B cell (primary cell): ENCODE measurements at regions not wholly inside any gene's neighbourhood (a gene's known extent, or its start where the extent isn't known, plus 50 kb on each side); places are given as distances from the start of the nearest gene placed in this dataset.

ENCODE experiments used
- ATAC-seq: fragments of 200-7000 bp; cut with Tn5 transposase; one replicate; pipeline ENCODE4 v1.10.0; 2021; ENCODE audit warnings: low read depth, mild to moderate bottlenecking, moderate number of reproducible peaks, moderate library complexity
- CTCF ChIA-PET: fragments of 350-600 bp; sonication (Branson Sonifier 250); formaldehyde crosslinking; loops from one replicate; lab custom pipeline; 2021; ENCODE audit warnings: antibody characterized with exemption, inconsistent platforms; lab: Charles Lee
- POLR2A ChIA-PET: fragments of 350-600 bp; sonication (Branson Sonifier 250); formaldehyde crosslinking; loops from one replicate; lab custom pipeline; 2021; ENCODE audit warnings: antibody characterized with exemption; lab: Charles Lee
- DNase-seq: peaks from one replicate; pipeline ENCODE4 v3.0.0; 2013
- H2AFZ ChIP-seq: 2 replicates; pipeline ENCODE4 v1.6.1; 2012; ENCODE audit warnings: mild to moderate bottlenecking, low read depth, low read length; ENCODE audit not compliant: insufficient read depth, poor library complexity, severe bottlenecking
- H3K27ac ChIP-seq, 2 donors: 1 replicate in 1 of 2; 2 replicates in 1 of 2; pipeline ENCODE4 v1.5.1; 2012 to 2013; ENCODE audit warnings: low read length in 2 of 2, mild to moderate bottlenecking in 2 of 2, moderate library complexity in 1 of 2
- H3K27me3 ChIP-seq, 4 experiments: fragments of 200-600 bp in 1 of 4; sonication (generic) in 1 of 4; replicated peaks in 1 of 4; 1 replicate in 2 of 4; 2 replicates in 2 of 4; pipeline versions ENCODE4 v1.6.1 to v1.7.0; 2013 to 2016; ENCODE audit warnings: low read length in 3 of 4, mild to moderate bottlenecking in 2 of 4, mixed read lengths in 1 of 4, moderate library complexity in 1 of 4; ENCODE audit not compliant: insufficient read depth in 4 of 4, control insufficient read depth in 3 of 4; ENCODE audit errors: control extremely low read depth in 1 of 4
- H3K36me3 ChIP-seq, 2 experiments: replicated peaks in 1 of 2; 1 replicate in 1 of 2; 2 replicates in 1 of 2; pipeline versions ENCODE4 v1.6.1 to v1.7.1; 2013; ENCODE audit warnings: low read length in 1 of 2; ENCODE audit not compliant: insufficient read depth in 2 of 2, control insufficient read depth in 1 of 2; ENCODE audit errors: control extremely low read depth in 1 of 2, extremely low read depth in 1 of 2
- H3K4me1 ChIP-seq, 2 donors: fragments of 200-600 bp in 1 of 2; sonication (generic) in 1 of 2; 1 replicate in 1 of 2; 2 replicates in 1 of 2; pipeline versions ENCODE4 v1.5.1 to v1.6.1; 2013 to 2017; ENCODE audit warnings: low read length in 2 of 2; ENCODE audit not compliant: control insufficient read depth in 2 of 2, insufficient read depth in 2 of 2
- H3K4me2 ChIP-seq: replicated peaks from 2 replicates; pipeline ENCODE3; 2012; ENCODE audit warnings: mild to moderate bottlenecking, low read depth, low read length; ENCODE audit not compliant: poor library complexity, severe bottlenecking
- H3K4me3 ChIP-seq, 5 experiments: fragments of 200-600 bp in 1 of 5; sonication (generic) in 1 of 5; 1 replicate in 3 of 5; 2 replicates in 2 of 5; pipeline versions ENCODE4 v1.5.1 to v1.7.0; 2011 to 2016; ENCODE audit warnings: low read length in 4 of 5, mild to moderate bottlenecking in 4 of 5, low read depth in 2 of 5, control low read depth in 1 of 5, moderate library complexity in 1 of 5; ENCODE audit not compliant: insufficient read depth in 1 of 5; ENCODE audit errors: control extremely low read depth in 1 of 5, extremely low read depth in 1 of 5
- H3K79me2 ChIP-seq: fragments of 200-600 bp; sonication (generic); one replicate; pipeline ENCODE4 v1.6.0; 2016; ENCODE audit warnings: low read length; ENCODE audit not compliant: control insufficient read depth, insufficient read depth
- H3K9ac ChIP-seq: fragments of 200-600 bp; sonication (generic); 2 replicates; pipeline ENCODE4 v1.6.1; 2017; ENCODE audit warnings: mild to moderate bottlenecking, low read length, moderate library complexity
- H3K9me3 ChIP-seq, 3 donors: one replicate each; pipeline versions ENCODE4 v1.6.1 to v1.7.1; 2013; ENCODE audit warnings: low read length in 2 of 3; ENCODE audit not compliant: control insufficient read depth in 2 of 3, insufficient read depth in 1 of 3; ENCODE audit errors: control extremely low read depth in 1 of 3
- H4K20me1 ChIP-seq: 2 replicates; pipeline ENCODE4 v1.6.0; 2012; ENCODE audit warnings: mild to moderate bottlenecking, low read length; ENCODE audit not compliant: insufficient read depth, control insufficient read depth, poor library complexity, severe bottlenecking
- H3K27ac Mint-ChIP-seq: one replicate; pipeline ENCODE4 v1.8.0; 2021; ENCODE audit warnings: mixed read lengths
- H3K27me3 Mint-ChIP-seq: one replicate; pipeline ENCODE4 v1.8.0; 2021; ENCODE audit warnings: mixed read lengths
- H3K4me1 Mint-ChIP-seq: one replicate; pipeline ENCODE4 v1.8.0; 2021; ENCODE audit warnings: mixed read lengths
- H3K4me3 Mint-ChIP-seq: one replicate; pipeline ENCODE4 v1.8.0; 2021; ENCODE audit warnings: mixed read lengths
- H3K9me3 Mint-ChIP-seq: one replicate; pipeline ENCODE4 v1.8.0; 2022; ENCODE audit warnings: mixed read lengths; ENCODE audit not compliant: insufficient read depth
- EZH2 ChIP-seq: IDR thresholded peaks from 2 replicates; pipeline ENCODE4 v1.6.1; 2012; ENCODE audit warnings: borderline replicate concordance, low read depth, mild to moderate bottlenecking, moderate library complexity, low read length; ENCODE audit not compliant: insufficient read depth, poor library complexity, severe bottlenecking
- WGBS: methylation state at CpG from one replicate; pipeline ENCODE4 v1.1.5; 2013; ENCODE audit warnings: missing lambda C conversion rate; ENCODE audit not compliant: insufficient coverage; 5-methylcytosine and 5-hydroxymethylcytosine counted together
- intact Hi-C: fragments of 100-400 bp; cut with micrococcal nuclease; formaldehyde crosslinking; loops from one replicate; pipeline ENCODE4 v1.10.0; 2022
- TF ChIP-seq, protein P1 (sequence below): fragments of 200-600 bp; IDR thresholded peaks from one replicate; pipeline ENCODE4 v1.8.0; 2022; ENCODE audit warnings: antibody characterized with exemption, mild to moderate bottlenecking

DNA sequence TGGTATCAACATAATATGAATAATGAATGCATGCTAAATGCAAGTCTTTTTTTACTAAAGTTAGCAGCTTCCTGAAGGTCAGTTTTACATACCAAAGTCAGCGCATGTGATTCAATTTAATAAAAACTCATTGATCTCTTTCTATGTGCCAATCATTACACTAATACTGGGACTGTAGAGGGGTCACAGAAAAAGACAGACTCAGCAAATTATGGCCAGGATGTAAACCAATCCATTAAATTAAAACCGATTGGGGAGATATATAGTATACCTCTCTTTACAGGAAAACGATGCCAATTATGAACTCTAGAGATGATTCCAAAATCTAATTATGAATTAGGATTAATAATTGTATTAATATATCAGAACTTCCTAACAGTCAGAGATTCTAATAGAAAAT, 624.4 kb upstream of the PCDH20 start:
- ATAC-seq, result no peak
- TF ChIP-seq, protein P1, sequence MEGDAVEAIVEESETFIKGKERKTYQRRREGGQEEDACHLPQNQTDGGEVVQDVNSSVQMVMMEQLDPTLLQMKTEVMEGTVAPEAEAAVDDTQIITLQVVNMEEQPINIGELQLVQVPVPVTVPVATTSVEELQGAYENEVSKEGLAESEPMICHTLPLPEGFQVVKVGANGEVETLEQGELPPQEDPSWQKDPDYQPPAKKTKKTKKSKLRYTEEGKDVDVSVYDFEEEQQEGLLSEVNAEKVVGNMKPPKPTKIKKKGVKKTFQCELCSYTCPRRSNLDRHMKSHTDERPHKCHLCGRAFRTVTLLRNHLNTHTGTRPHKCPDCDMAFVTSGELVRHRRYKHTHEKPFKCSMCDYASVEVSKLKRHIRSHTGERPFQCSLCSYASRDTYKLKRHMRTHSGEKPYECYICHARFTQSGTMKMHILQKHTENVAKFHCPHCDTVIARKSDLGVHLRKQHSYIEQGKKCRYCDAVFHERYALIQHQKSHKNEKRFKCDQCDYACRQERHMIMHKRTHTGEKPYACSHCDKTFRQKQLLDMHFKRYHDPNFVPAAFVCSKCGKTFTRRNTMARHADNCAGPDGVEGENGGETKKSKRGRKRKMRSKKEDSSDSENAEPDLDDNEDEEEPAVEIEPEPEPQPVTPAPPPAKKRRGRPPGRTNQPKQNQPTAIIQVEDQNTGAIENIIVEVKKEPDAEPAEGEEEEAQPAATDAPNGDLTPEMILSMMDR, result no peak
- TF ChIP-seq EZH2, result no peak
- intact Hi-C loops, result no loop called here
- H3K36me3 ChIP-seq, result no peaks in the 10 kb centered on the region
- ChIA-PET POLR2A (no interaction called here), CTCF (no interaction called here)
- H3K4me3 ChIP-seq, result no peak overlapping the region
- H3K9me3 ChIP-seq, result no peaks in the 10 kb centered on the region
- no peaks in the 10 kb centered on the region for H3K4me1 ChIP-seq
- H3K79me2 ChIP-seq, result no peaks in the 10 kb centered on the region
- no peaks in the 10 kb centered on the region for H3K9me3 Mint-ChIP-seq
- no peak for DNase-seq
- H3K27me3 ChIP-seq, result no peaks in the 10 kb centered on the region
- no peaks in the 10 kb centered on the region for H3K27me3 Mint-ChIP-seq
- H3K9ac ChIP-seq, result no peak overlapping the region
- H2AFZ ChIP-seq, result no peak overlapping the region
- H3K4me1 Mint-ChIP-seq, result no peaks in the 10 kb centered on the region
- no peak overlapping the region for H3K4me2 ChIP-seq
- no CpG with 5 or more reads among the region's 3 CpGs for WGBS
- H3K4me3 Mint-ChIP-seq, result no peak overlapping the region
- H3K27ac Mint-ChIP-seq, result no peak overlapping the region
- no peak overlapping the region for H3K27ac ChIP-seq
- no peaks in the 10 kb centered on the region for H4K20me1 ChIP-seq

DNA sequence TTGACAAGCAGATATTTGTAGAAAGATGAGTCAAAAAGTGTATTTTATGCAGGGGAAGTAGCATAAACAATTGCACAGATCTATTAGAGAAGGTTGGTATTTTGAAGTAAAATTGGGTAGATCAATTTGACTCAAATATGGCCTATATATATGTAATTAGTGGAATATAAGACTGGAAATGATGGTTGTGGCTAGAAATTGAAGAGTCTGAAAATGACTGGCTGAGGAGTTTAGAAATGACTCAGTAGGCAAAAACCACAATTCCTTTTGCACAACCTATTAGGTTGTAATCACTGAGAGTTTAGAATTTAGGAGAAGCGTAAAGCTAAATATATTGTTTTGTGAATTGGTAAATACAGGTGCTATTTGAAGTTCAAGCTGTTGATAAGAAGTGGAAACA, 622.6 kb upstream of the PCDH20 start:
- H3K27ac ChIP-seq, result no peak overlapping the region
- no peaks in the 10 kb centered on the region for H3K27me3 ChIP-seq
- no peaks in the 10 kb centered on the region for H3K36me3 ChIP-seq
- H2AFZ ChIP-seq, result no peak overlapping the region
- H4K20me1 ChIP-seq, result no peaks in the 10 kb centered on the region
- H3K27me3 Mint-ChIP-seq, result no peaks in the 10 kb centered on the region
- no peak overlapping the region for H3K4me3 Mint-ChIP-seq
- ATAC-seq, result no peak
- intact Hi-C loops, result no loop called here
- H3K4me3 ChIP-seq, result no peak overlapping the region
- no peak overlapping the region for H3K27ac Mint-ChIP-seq
- WGBS, result 71% methylated on average over 1 of the region's 1 CpG
- no peak overlapping the region for H3K4me2 ChIP-seq
- H3K4me1 ChIP-seq, result no peaks in the 10 kb centered on the region
- CTCF ChIA-PET, result no interaction called here
- POLR2A ChIA-PET, result no interaction called here
- no peaks in the 10 kb centered on the region for H3K9me3 ChIP-seq
- no peaks in the 10 kb centered on the region for H3K4me1 Mint-ChIP-seq
- no peak overlapping the region for H3K9ac ChIP-seq
- no peak for DNase-seq
- no peaks in the 10 kb centered on the region for H3K79me2 ChIP-seq
- no peak for TF ChIP-seq EZH2
- TF ChIP-seq, protein P1, result no peak
- no peaks in the 10 kb centered on the region for H3K9me3 Mint-ChIP-seq
